HG02852 (cell line): ENCODE measurements at regions not wholly inside any gene's neighbourhood (a gene's known extent, or its start where the extent isn't known, plus 50 kb on each side); places are given as distances from the start of the nearest gene placed in this dataset.

Experiments used
- ATAC-seq: cut with Tn5 transposase; IDR thresholded peaks from one replicate; pipeline ENCODE4 v1.9.1; 2021; ENCODE audit warnings: mild to moderate bottlenecking, moderate library complexity; ENCODE audit not compliant: unreplicated experiment

- no peak for ATAC-seq
Measured at GRCh38 chr2:103103678-103104077, 341.8 kb downstream of the TMEM182 start.

DNA sequence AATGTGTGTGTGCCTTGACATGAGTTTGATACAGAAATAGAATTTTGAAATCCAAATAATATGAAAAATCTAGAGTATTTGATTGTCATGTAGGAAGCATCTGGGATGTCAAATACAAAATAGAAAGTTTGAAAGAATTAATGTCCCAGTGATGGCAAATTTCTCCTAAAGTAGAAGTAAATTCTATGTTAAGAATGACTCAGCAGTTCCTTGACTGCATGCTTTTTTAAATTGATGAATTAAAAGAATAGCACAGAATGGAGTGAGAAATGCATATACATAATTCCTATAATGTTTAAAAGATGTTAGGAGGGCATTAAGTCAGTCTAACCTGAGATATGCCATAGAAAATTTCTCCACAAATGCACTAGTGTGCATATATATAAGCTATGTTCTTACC, 357.5 kb downstream of the TMEM182 start:
- ATAC-seq, result no peak

GRCh38 chr2:103121106-103121505, 359.3 kb downstream of the TMEM182 start:
- ATAC-seq, result no peak

GRCh38 chr2:103123516-103123915, 361.7 kb downstream of the TMEM182 start:
- ATAC-seq, result no peak

- ATAC-seq, result no peak
Measured at GRCh38 chr2:103130857-103131256, 369.0 kb downstream of the TMEM182 start.

GRCh38 chr2:103132536-103133217, 370.8 kb downstream of the TMEM182 start:
- peak; percentile 96 for ATAC-seq

DNA sequence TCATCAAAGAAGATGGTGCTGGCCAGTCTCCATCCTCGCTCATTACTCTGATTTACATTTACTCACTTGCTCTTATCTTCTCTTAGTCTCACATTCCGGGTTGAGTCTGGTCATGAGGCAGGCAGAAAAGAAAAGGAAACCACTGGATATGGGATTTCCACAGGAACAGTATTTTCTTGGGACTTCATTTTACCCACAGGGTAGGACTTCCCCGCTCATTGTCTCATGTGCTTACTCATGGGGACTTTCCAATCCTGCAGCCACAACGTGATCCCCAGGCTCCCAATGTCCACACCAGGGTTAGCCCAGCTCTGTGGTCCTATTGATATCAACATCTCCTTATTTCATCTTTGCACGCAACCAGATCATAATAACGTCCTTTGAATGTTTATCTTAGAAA, 373.8 kb downstream of the TMEM182 start:
- ATAC-seq, result no peak

GRCh38 chr2:103138123-103138901, 376.5 kb downstream of the TMEM182 start:
- peak; percentile 74 for ATAC-seq

GRCh38 chr2:103139628-103140268, 377.9 kb downstream of the TMEM182 start:
- ATAC-seq, result no peak

DNA sequence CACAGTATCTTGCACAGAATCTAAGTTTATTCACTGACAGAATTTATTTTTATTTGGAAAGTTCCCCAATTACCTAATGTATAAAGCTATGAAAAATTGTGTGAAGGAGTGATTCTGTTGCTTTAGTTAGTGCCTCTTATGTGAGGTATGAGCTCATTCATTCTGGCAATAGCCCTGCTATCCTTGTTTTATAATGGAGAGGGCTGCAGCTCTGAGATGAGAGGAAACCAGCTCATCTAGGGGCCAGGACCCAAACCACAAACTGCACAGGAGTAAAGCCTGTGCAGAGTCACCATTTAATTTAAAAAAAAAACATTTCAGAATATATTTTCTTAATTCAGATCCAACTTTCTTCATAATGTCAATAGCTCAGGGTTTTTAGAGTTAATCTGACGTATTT, 383.0 kb downstream of the TMEM182 start:
- ATAC-seq, result no peak

DNA sequence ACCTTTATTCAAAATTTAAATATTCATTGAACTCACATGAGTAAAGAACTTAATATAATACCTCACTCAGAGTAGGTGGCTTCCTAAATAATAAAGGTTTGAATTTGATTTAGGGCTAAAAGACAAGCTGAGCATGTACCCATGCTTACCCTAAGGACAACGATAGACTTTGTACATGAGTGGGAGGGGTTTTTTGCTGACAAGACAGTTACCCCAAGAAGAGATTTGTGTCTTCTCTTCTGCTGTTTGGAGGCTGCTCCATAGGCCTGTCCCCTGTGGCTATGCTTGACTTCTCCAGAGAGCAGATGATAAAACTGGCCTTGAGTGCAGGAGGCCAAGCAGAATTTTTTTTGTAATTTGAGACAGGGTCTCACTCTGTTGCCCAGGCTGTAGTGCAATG, 383.9 kb downstream of the TMEM182 start:
- ATAC-seq, result no peak

DNA sequence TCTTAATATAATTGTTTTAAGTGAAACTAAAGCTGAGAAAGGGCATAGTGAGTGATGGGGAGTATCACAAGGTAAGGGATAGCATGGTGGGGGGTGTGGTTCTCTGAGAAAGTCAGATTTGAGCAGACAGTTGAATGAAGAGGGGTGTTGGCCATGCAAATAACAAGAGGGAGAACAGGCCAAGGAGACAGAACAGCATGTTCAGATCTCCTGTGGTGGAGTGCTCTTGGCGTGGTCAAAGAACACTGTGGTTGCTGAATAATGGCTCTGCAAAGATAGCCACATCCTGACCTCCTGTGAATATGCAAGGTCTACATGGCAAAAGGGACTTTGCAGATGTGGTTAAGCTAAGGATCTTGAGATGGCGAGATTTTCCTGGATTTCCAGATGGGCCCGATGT, 389.2 kb downstream of the TMEM182 start:
- no peak for ATAC-seq

GRCh38 chr2:103152556-103152955, 390.7 kb downstream of the TMEM182 start:
- ATAC-seq, result no peak

DNA sequence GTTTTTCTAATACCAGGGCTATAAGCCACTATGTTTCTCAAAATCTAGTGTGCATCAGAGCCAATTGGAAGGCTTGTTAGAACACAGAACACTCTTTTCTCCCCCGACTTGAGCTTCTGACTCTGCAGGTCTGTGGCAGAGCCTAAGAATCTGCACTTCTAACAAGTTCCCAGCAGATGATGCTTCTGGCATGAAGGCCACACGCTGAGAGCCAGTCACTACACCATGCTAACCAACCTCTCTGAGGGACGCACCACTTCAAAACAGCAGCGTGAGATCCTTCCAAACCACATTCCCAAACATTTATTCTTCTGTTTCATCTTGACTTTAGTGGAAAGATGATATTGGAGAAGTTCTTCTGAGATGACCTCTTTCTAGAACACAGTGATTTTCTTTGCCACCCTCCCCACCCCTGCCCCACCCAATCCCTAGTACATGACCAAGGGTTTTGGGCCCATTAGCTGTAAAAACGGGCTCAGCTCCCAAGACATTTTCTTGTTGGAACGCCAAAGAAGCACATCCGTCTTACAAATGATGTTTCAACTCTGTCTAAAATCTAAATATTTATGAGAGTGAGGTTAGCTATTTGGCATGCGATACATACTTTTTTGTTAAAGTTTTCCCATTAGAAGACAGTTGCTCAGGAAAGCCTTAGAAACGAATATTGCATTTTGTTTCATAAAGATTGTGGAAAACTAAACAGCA, 391.9 kb downstream of the TMEM182 start:
- ATAC-seq, result no peak

GRCh38 chr2:103155308-103155707, 393.5 kb downstream of the TMEM182 start:
- ATAC-seq, result no peak

DNA sequence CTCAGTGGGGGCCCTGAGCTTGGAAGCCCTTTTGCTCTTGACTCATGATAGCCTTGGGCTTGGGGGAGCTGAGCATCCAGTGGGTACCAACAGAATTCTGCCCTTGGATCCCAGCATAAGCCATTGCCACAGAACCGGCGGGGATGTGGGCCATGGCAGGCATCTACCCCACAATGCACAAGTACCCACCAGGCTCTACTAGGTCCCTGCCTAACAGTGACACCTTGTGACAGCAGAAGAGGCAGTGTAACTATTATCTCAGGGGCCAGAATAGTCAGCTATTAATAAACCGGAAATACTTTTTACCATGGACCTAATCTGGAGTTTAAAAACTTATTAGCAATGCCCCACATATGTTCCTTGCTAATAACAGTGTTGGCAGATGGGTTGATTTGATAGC, 397.2 kb downstream of the TMEM182 start:
- ATAC-seq, result no peak

DNA sequence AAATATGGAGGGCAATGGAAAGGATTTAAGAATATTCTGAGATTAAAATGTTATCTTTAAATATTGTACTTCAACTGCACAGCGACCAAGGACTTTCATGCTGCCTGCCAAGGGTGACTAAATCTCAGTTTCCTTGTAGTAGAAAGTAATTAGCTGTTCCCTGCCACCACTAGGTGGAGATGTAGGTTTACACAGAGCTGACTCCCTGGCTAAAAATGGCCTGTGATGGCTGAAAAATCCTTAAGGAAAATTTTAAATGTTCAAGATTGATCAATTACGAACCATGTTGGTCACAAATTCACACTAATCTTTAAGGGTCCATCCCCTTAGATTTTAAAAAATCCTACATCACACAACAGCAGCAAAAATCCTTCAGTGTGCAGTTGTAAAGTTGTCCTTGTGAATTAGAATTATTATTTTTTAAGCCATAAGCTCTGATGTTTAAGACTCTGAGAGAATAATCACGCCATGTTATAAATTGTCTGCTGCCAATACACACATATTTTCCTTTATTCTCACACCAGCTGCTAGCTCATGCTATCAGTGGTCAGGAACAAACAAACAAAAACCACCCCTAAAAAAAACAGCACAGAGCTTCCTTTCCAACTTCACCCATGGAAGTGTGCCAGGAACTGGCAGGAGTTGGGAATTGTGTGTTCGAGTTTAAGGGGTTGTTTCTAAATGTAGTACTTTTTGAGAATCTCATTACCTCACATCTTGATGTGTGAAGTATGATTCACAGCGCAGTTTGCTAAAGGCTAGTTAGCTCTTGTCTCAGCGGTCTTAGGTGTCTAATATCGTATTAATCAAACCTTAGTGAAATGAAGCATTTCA, 399.8 kb downstream of the TMEM182 start:
- peak; percentile 75 for ATAC-seq

GRCh38 chr2:103164748-103165147, 402.9 kb downstream of the TMEM182 start:
- no peak for ATAC-seq

DNA sequence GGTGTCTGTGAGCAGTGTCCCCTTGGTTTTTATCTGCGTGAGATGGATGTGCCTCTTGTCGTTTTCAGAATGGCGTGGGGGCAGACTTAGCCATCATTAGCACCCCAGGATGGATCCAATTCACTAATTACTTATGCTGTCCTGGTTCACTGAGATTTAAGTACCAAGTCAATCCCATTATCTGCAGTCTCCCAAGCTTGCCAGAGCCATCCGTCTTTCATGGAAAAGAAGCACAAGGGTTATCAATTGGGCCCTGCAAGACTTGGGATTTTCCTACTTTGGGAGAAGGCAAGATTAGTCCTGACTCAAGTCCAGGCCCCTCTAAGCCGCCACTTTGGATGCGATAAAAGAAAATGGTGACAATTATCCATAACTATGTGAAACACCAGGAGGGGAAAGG, 404.0 kb downstream of the TMEM182 start:
- ATAC-seq, result no peak
